ENCODE measurements at regions not wholly inside any gene's neighbourhood (a gene's known extent, or its start where the extent isn't known, plus 50 kb on each side); places are given as distances from the start of the nearest gene placed in this dataset.

DNA sequence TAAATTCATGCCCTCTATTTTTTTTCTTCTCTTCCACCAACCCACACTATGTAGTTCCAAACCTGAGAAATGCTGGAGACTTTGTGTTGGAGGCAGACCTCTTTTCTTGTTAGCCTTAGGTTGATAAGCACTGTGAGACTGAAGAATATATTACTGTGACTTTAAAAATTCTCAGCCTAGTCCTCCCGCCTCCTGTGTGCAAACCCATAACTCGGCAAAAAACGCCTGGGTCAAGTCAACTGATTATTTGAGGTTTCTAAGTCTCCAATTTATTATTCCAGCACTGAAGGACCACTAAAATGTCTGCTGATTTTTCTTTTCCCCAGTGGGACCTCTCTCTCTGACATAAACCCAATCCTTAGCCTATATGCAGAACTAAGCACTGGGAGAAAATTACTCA lies 1946.0 kb upstream of the RAG2 start:
- Histone ChIP-seq H3K4me1 (no peaks in the 10 kb centered on the region), H3K36me3 (no peaks in the 10 kb centered on the region)
- no peak for ATAC-seq

GRCh38 chr11:38543311-38543710 lies 1945.3 kb upstream of the RAG2 start:
- no peaks in the 10 kb centered on the region for H3K36me3 ChIP-seq
- H3K27ac ChIP-seq, result no peak overlapping the region
- no peak overlapping the region for H3K4me3 ChIP-seq
- H3K9me3 ChIP-seq, result no peaks in the 10 kb centered on the region
- no peaks in the 10 kb centered on the region for H3K27me3 ChIP-seq
- intact Hi-C loops (cut with DNase I), result no loop called here
- DNase-seq (no peak), ATAC-seq (no peak)
- WGBS, 2 donors, result 78 to 83% methylated on average over 1 of the region's 1 CpG
- no peak for TF ChIP-seq CTCF (IDR thresholded peaks at IDR 0.05)
- H3K4me1 ChIP-seq, result no peaks in the 10 kb centered on the region

More for the DNA sequence above, 1946.0 kb upstream of the RAG2 start:
- Histone ChIP-seq H3K27me3 (no peaks in the 10 kb centered on the region), H3K9me3 (no peaks in the 10 kb centered on the region), H3K27ac (no peak overlapping the region), H3K4me3 (no peak overlapping the region)
- intact Hi-C loops (cut with DNase I), result no loop called here
- no peak for DNase-seq
- no peak for TF ChIP-seq CTCF (IDR thresholded peaks at IDR 0.05)
- 63 to 73% methylated on average over 3 of the region's 3 CpGs for WGBS, 2 donors

- TF ChIP-seq CTCF (IDR thresholded peaks at IDR 0.05), result no peak
- H3K36me3 ChIP-seq, result no peaks in the 10 kb centered on the region
- H3K4me1 ChIP-seq, result no peaks in the 10 kb centered on the region
- no peak overlapping the region for H3K27ac ChIP-seq
- H3K4me3 ChIP-seq, result no peak overlapping the region
- intact Hi-C loops (cut with DNase I), result no loop called here
- H3K9me3 ChIP-seq, result peaks cover 0 to 16% (median 0%) of the 10 kb centered on the region in 11 donors
- 39 to 47% methylated on average over 6 of the region's 6 CpGs for WGBS, 2 donors
- ATAC-seq, result no peak
- no peaks in the 10 kb centered on the region for H3K27me3 ChIP-seq
- no peak for DNase-seq
Observed at GRCh38 chr11:38538866-38539680, 1941.0 kb upstream of the RAG2 start.

DNA sequence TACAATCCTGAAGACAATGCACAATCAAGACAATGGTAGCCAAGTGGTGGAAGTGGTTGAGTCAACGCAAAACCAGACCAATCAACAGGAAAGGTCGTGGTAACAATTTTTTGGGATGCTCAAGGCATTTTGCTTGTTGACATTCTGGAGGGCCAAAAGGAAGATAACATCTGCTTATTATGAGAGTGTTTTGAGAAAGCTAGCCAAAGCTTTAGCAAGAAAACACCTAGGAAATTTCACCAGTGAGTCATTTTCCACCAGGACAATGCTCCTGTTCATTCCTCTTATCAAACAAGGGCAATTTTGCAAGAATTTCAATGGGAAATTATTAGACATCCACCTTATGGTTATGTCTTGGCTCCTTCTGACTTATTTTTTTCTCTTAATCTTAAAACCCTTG lies 1932.2 kb upstream of the RAG2 start:
- DNase-seq (no peak), ATAC-seq (no peak)
- no peaks in the 10 kb centered on the region for H3K27me3 ChIP-seq
- no peak for TF ChIP-seq CTCF (IDR thresholded peaks at IDR 0.05)
- H3K4me1 ChIP-seq, result no peaks in the 10 kb centered on the region
- H3K36me3 ChIP-seq, result no peaks in the 10 kb centered on the region
- peaks cover 0 to 55% (median 7%) of the 10 kb centered on the region in 11 donors for H3K9me3 ChIP-seq
- intact Hi-C loops (cut with DNase I), result no loop called here
- H3K27ac ChIP-seq, result no peak overlapping the region
- no peak overlapping the region for H3K4me3 ChIP-seq
- 81 to 83% methylated on average over 2 of the region's 2 CpGs for WGBS, 2 donors

Measured in heart right ventricle (tissue), 16 donors.